ENCODE measurements at regions not wholly inside any gene's neighbourhood (a gene's known extent, or its start where the extent isn't known, plus 50 kb on each side); places are given as distances from the start of the nearest gene placed in this dataset.

DNA sequence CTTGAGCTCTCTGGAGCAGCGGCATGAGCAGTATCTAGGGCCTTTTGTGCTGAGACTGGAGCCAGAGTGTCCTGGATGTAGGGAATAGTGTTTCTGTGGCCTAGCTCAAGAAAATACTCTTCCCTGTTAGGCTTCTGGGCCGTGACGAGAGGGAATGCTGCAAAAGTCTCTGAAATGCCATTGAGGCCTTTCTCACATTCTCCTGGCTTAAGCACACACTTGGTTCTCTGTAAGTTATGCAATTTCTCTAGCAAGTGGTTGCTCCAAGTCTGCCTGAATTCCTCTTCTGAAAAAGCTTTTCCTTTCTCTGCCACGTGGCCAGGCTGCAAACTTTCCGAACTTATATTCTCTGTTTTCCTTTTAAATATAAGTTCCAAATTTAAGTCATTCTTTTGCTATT, 744.4 kb downstream of the GRIK2 start:
- Mint-ChIP-seq H3K4me1 (no peaks in the 10 kb centered on the region), H3K27ac (no peak overlapping the region), H3K4me3 (no peak overlapping the region), H3K27me3 (no peaks in the 10 kb centered on the region), H3K9me3 (ENCODE audit: insufficient read depth) (no peaks in the 10 kb centered on the region)
- H3K9ac ChIP-seq (ENCODE audit: low read length), result no peak overlapping the region
- H3K4me1 ChIP-seq (ENCODE audit: control insufficient read depth in 2 of 2, insufficient read depth in 2 of 2, low read length in 2 of 2), result no peaks in the 10 kb centered on the region
- no peaks in the 10 kb centered on the region for H3K36me3 ChIP-seq (replicated peaks in 1 of 2; ENCODE audit: control extremely low read depth in 1 of 2, control insufficient read depth in 1 of 2, extremely low read depth in 1 of 2, insufficient read depth in 2 of 2, low read length in 1 of 2)
- H3K4me2 ChIP-seq (replicated peaks; ENCODE audit: low read depth, low read length, poor library complexity, severe bottlenecking), result no peak overlapping the region
- intact Hi-C loops (cut with micrococcal nuclease), result no loop called here
- no peak for TF ChIP-seq CTCF (IDR thresholded peaks at IDR 0.05)
- TF ChIP-seq EZH2 (IDR thresholded peaks at IDR 0.05; ENCODE audit: borderline replicate concordance, insufficient read depth, low read depth, low read length, poor library complexity, severe bottlenecking), result no peak
- H3K9me3 ChIP-seq (ENCODE audit: control extremely low read depth in 1 of 3, control insufficient read depth in 2 of 3, insufficient read depth in 1 of 3, low read length in 2 of 3), result peaks cover 0 to 7% (median 0%) of the 10 kb centered on the region in 3 donors
- DNase-seq (no peak), ATAC-seq (ENCODE audit: low read depth) (no peak)
- H4K20me1 ChIP-seq (ENCODE audit: control insufficient read depth, insufficient read depth, low read length, poor library complexity, severe bottlenecking), result no peaks in the 10 kb centered on the region
- H3K4me3 ChIP-seq (ENCODE audit: control extremely low read depth in 1 of 5, extremely low read depth in 1 of 5, insufficient read depth in 1 of 5, low read depth in 2 of 5, low read length in 4 of 5), result no peak overlapping the region
- no peak overlapping the region for H3K27ac ChIP-seq (ENCODE audit: low read length in 2 of 2)
- no peaks in the 10 kb centered on the region for H3K79me2 ChIP-seq (ENCODE audit: control insufficient read depth, insufficient read depth, low read length)
- 87% methylated on average over 5 of the region's 5 CpGs for WGBS (ENCODE audit: insufficient coverage)
- H2AFZ ChIP-seq (ENCODE audit: insufficient read depth, low read depth, low read length, poor library complexity, severe bottlenecking), result no peak overlapping the region
- CTCF ChIA-PET, result no interaction called here
- POLR2A ChIA-PET, result no interaction called here
- no peaks in the 10 kb centered on the region for H3K27me3 ChIP-seq (replicated peaks in 1 of 4; ENCODE audit: control extremely low read depth in 1 of 4, control insufficient read depth in 3 of 4, insufficient read depth in 4 of 4, low read length in 3 of 4)

DNA sequence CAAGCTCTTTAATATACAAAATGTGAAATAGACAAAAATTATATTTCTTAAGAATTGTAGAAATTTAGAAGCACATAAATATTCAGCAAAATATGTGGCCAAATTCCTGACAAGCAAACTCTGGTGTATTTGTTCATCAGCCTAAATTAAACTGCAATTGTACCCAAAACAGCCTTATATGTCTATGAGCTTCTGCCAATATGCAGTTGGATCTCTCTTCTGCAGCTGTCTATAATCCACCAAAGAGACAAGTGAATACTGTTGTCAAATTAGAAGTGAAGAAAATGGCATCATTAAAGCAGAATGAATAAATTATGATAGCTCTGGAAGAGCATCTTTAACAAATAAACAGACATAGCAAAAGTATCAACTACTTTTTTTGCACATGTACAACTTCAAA, 755.7 kb downstream of the GRIK2 start:
- ChIA-PET CTCF (no interaction called here), POLR2A (no interaction called here)
- Mint-ChIP-seq H3K27me3 (no peaks in the 10 kb centered on the region), H3K4me3 (no peak overlapping the region), H3K4me1 (no peaks in the 10 kb centered on the region), H3K9me3 (ENCODE audit: insufficient read depth) (peaks cover 3% of the 10 kb centered on the region), H3K27ac (no peak overlapping the region)
- Histone ChIP-seq H3K27ac (ENCODE audit: low read length in 2 of 2) (no peak overlapping the region), H3K4me2 (replicated peaks; ENCODE audit: low read depth, low read length, poor library complexity, severe bottlenecking) (no peak overlapping the region), H3K9ac (ENCODE audit: low read length) (no peak overlapping the region), H3K27me3 (replicated peaks in 1 of 4; ENCODE audit: control extremely low read depth in 1 of 4, control insufficient read depth in 3 of 4, insufficient read depth in 4 of 4, low read length in 3 of 4) (no peaks in the 10 kb centered on the region), H3K4me1 (ENCODE audit: control insufficient read depth in 2 of 2, insufficient read depth in 2 of 2, low read length in 2 of 2) (no peaks in the 10 kb centered on the region), H4K20me1 (ENCODE audit: control insufficient read depth, insufficient read depth, low read length, poor library complexity, severe bottlenecking) (no peaks in the 10 kb centered on the region), H3K9me3 (ENCODE audit: control extremely low read depth in 1 of 3, control insufficient read depth in 2 of 3, insufficient read depth in 1 of 3, low read length in 2 of 3) (peaks cover 0 to 3% (median 0%) of the 10 kb centered on the region in 3 donors), H3K4me3 (ENCODE audit: control extremely low read depth in 1 of 5, extremely low read depth in 1 of 5, insufficient read depth in 1 of 5, low read depth in 2 of 5, low read length in 4 of 5) (no peak overlapping the region), H2AFZ (ENCODE audit: insufficient read depth, low read depth, low read length, poor library complexity, severe bottlenecking) (no peak overlapping the region), H3K36me3 (replicated peaks in 1 of 2; ENCODE audit: control extremely low read depth in 1 of 2, control insufficient read depth in 1 of 2, extremely low read depth in 1 of 2, insufficient read depth in 2 of 2, low read length in 1 of 2) (no peaks in the 10 kb centered on the region), H3K79me2 (ENCODE audit: control insufficient read depth, insufficient read depth, low read length) (no peaks in the 10 kb centered on the region)
- intact Hi-C loops (cut with micrococcal nuclease), result no loop called here
- no peak for TF ChIP-seq CTCF (IDR thresholded peaks at IDR 0.05)
- no peak for TF ChIP-seq EZH2 (IDR thresholded peaks at IDR 0.05; ENCODE audit: borderline replicate concordance, insufficient read depth, low read depth, low read length, poor library complexity, severe bottlenecking)
- ATAC-seq (ENCODE audit: low read depth) (no peak), DNase-seq (no peak)

Measured in B cell (primary cell).